Cardiac fibroblast (primary cell): ENCODE measurements at regions not wholly inside any gene's neighbourhood (a gene's known extent, or its start where the extent isn't known, plus 50 kb on each side); places are given as distances from the start of the nearest gene placed in this dataset.

Experiments
- DNase-seq, 2 donors: peaks; one replicate each; pipeline versions ENCODE4 v3.0.0 to v3.0.0-alpha.2; 2010; ENCODE audit warnings: low read depth in 2 of 2
- H3K4me3 ChIP-seq, 2 donors: replicated peaks in 1 of 2; 1 replicate in 1 of 2; 2 replicates in 1 of 2; pipeline ENCODE4 v1.5.1; 2011; ENCODE audit warnings: low read depth in 2 of 2, low read length in 2 of 2, mild to moderate bottlenecking in 2 of 2, moderate library complexity in 1 of 2
- TF ChIP-seq, protein P1 (sequence below): IDR thresholded peaks from one replicate; pipeline ENCODE4 v1.5.1; 2011; ENCODE audit warnings: low read depth, mild to moderate bottlenecking, low read length, inconsistent platforms

DNA sequence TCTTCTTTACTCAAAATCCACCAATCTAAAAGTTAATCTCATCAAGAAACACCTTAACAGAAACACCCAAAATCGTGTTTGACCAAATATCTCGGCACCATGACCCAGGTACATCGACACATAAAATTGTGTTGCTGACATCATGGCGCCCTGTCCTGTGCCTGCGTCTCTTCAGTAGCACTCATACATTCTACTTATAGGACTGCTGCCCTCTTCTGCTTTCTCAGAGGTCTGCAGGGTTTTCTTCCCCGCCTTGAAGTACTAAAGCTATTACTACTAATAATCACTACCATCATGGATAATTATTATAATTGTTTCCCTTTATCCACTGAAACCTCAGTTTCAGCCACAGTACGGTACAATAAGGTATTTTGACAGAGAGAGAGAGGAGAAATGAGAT lies 1403.1 kb upstream of the TENM3 start:
- TF ChIP-seq, protein P1, sequence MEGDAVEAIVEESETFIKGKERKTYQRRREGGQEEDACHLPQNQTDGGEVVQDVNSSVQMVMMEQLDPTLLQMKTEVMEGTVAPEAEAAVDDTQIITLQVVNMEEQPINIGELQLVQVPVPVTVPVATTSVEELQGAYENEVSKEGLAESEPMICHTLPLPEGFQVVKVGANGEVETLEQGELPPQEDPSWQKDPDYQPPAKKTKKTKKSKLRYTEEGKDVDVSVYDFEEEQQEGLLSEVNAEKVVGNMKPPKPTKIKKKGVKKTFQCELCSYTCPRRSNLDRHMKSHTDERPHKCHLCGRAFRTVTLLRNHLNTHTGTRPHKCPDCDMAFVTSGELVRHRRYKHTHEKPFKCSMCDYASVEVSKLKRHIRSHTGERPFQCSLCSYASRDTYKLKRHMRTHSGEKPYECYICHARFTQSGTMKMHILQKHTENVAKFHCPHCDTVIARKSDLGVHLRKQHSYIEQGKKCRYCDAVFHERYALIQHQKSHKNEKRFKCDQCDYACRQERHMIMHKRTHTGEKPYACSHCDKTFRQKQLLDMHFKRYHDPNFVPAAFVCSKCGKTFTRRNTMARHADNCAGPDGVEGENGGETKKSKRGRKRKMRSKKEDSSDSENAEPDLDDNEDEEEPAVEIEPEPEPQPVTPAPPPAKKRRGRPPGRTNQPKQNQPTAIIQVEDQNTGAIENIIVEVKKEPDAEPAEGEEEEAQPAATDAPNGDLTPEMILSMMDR: no peak
- DNase-seq: no peak
- H3K4me3 ChIP-seq: no peak overlapping the region

DNA sequence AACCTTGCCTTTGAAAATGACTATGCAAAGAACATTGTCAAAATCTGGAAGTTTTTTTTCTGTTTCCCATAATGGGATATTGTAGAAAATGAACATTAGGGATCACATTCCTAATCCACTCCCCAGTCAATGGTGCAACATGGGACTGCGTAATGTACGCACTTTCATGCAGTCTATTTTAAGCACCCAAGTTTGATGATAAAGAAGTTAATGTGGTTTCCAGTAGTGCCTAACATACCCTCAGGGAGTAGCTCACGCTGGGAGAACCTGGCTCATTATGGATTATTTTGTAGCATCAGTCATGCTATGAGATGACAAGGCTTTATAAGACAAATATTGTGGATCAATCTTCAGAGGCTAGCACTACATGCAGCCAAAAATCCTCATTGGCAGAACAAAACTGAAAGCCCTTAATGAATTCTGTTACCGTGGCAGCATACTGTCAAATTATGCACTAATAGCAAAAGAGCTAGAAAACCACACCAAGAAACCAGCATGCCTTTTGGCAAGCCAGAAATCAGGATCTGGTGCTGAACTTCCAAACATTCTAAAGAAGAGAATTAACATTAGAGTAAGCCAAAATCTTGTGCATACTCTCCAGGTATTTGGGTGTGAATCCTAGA lies 1392.8 kb upstream of the TENM3 start:
- no peak for DNase-seq
- H3K4me3 ChIP-seq: no peak overlapping the region
- TF ChIP-seq, protein P1: no peak

DNA sequence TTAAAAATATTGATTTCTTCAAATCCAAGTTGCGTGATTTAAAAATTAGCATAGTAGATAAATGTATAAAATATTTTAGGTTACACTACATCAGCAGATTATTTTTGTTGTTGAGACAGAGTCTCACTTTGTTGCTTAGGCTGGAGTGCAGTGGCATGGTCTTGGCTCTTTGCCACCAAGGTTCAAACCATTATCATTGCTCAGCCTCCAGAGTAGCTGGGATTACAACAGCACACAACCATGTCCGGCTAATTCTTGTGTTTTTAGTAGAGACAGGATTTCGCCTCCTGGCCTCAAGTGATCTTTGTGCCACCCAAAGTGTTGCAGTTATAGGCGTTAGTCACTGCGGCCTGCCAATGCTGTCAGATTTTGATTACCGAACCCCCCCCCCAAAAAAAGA lies 1390.5 kb upstream of the TENM3 start:
- DNase-seq: no peak
- H3K4me3 ChIP-seq: no peak overlapping the region
- TF ChIP-seq, protein P1: no peak

GRCh38 chr4:180855184-180855583 lies 1388.0 kb upstream of the TENM3 start:
- DNase-seq: no peak
- TF ChIP-seq, protein P1: no peak
- no peak overlapping the region for H3K4me3 ChIP-seq

DNA sequence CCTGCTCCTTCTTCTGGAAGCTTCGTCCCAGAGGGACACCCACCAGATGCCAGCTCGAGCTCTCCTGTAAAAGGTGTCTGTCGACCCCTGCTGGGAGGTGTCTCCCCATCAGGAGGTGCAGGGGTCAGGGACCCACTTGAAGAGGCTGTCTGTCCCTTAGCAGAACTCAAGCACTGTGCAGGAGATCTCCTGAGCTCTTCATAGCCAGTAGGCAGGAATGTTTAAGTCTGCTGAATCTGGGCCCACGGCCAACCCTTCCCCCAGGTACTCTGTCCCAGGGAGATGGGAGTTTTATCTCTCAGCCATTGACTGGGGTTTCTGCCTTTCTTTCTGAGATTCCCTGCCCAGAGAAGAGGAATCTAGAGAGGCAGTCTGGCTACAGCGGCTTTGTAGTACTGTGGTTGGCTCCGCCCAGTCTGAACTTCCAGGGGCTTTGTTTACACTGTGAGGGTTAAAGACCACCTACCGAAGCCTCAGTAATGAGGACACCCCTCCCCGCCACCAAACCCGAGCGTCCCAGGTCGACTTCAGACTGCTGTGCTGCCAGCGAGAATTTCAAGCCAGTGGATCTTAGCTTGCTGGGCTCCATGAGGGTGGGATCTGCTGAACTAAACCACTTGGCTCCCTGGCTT lies 1383.0 kb upstream of the TENM3 start:
- no peak for DNase-seq
- TF ChIP-seq, protein P1: no peak
- no peak overlapping the region for H3K4me3 ChIP-seq

- no peak for DNase-seq
- TF ChIP-seq, protein P1: no peak
- H3K4me3 ChIP-seq: no peak overlapping the region
Measured at GRCh38 chr4:180861651-180862050, 1381.6 kb upstream of the TENM3 start.
